ENCODE measurements at regions not wholly inside any gene's neighbourhood (a gene's known extent, or its start where the extent isn't known, plus 50 kb on each side); places are given as distances from the start of the nearest gene placed in this dataset.
A peak's percentile ranks its signal among the peaks of the same experiment; 100 is the strongest.
"Not testable (repeated sequence)": the region's sequence is repeated elsewhere in the genome, so short reads cannot be mapped to it uniquely, and the experiment has no call there.

DNA sequence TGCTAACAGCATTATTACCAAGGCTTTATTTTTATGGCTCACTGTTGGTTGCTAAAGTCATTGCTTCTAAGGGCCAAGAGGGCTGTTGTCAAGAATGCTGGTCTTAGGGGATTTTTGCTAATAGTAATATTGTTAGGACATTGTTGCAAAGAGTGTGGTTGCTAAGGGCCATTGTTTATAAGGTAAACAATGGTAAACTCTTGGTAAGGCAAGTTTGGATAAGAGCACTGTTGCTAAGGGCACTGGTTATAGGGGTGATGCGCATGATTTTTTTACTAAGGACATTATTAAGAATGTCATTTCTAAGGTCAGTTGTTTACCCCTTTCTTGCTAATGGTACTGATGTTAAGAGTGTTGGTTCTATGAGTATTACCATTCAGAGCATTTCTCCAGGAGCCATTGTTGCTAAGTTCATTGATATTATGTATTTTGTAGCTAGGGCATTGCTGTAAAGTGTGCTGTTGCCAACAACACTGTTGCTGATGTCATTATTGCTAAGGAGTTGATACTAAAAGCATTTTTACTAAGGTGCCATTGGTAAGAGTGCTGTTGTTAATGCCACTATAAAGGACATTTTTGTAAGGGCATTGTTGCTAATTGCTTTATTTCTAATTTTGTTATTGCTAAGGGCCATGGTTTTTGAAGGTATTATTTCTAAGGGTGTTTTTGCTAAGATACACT, 55.9 kb downstream of the SPATA31A5 start:
- ATAC-seq, result peak; percentile 40
- intact Hi-C loops (cut with DNase I); DNase-seq (ENCODE audit: missing footprints): not testable (repeated sequence)
